ENCODE measurements at regions not wholly inside any gene's neighbourhood (a gene's known extent, or its start where the extent isn't known, plus 50 kb on each side); places are given as distances from the start of the nearest gene placed in this dataset.

GRCh38 chr5:102700120-102700831 is 54.8 kb upstream of the PAM start:
- H3K36me3 ChIP-seq (ENCODE audit: control insufficient read depth in 2 of 2, extremely low read depth in 1 of 2, insufficient read depth in 2 of 2, low read length in 2 of 2): no peaks in the 10 kb centered on the region
- no peak overlapping the region for H3K4me2 ChIP-seq (ENCODE audit: insufficient read depth, low read length)
- no peak for TF ChIP-seq POLR2A (IDR thresholded peaks at IDR 0.05; ENCODE audit: low read depth, low read length)
- no peak for TF ChIP-seq FOS (IDR thresholded peaks at IDR 0.05; ENCODE audit: borderline replicate concordance, insufficient read depth, low read length)
- TF ChIP-seq MYC (IDR thresholded peaks at IDR 0.05; ENCODE audit: low read depth, low read length): no peak
- no peak for TF ChIP-seq JUN (IDR thresholded peaks at IDR 0.05; ENCODE audit: borderline replicate concordance, insufficient read depth, insufficient read length, low read depth)
- no peak for TF ChIP-seq EZH2 (IDR thresholded peaks at IDR 0.05; ENCODE audit: borderline replicate concordance, low read depth, low read length, severe bottlenecking)
- TF ChIP-seq GATA2 (IDR thresholded peaks at IDR 0.05; ENCODE audit: insufficient read depth, insufficient read length, low read depth, low read length): no peak
- TF ChIP-seq POLR2AphosphoS5 (IDR thresholded peaks at IDR 0.05; ENCODE audit: insufficient read depth, low read depth, low read length): no peak
- TF ChIP-seq, protein P1, sequence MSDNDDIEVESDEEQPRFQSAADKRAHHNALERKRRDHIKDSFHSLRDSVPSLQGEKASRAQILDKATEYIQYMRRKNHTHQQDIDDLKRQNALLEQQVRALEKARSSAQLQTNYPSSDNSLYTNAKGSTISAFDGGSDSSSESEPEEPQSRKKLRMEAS (IDR thresholded peaks at IDR 0.05; ENCODE audit: insufficient read depth, insufficient read length): no peak
- TF ChIP-seq, protein P2, sequence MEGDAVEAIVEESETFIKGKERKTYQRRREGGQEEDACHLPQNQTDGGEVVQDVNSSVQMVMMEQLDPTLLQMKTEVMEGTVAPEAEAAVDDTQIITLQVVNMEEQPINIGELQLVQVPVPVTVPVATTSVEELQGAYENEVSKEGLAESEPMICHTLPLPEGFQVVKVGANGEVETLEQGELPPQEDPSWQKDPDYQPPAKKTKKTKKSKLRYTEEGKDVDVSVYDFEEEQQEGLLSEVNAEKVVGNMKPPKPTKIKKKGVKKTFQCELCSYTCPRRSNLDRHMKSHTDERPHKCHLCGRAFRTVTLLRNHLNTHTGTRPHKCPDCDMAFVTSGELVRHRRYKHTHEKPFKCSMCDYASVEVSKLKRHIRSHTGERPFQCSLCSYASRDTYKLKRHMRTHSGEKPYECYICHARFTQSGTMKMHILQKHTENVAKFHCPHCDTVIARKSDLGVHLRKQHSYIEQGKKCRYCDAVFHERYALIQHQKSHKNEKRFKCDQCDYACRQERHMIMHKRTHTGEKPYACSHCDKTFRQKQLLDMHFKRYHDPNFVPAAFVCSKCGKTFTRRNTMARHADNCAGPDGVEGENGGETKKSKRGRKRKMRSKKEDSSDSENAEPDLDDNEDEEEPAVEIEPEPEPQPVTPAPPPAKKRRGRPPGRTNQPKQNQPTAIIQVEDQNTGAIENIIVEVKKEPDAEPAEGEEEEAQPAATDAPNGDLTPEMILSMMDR (IDR thresholded peaks at IDR 0.05; ENCODE audit: extremely low read depth in 1 of 2, insufficient read depth in 1 of 2, low read depth in 1 of 2, low read length in 2 of 2): no peak
- no peak overlapping the region for H3K4me3 ChIP-seq (replicated peaks in 1 of 3; ENCODE audit: insufficient read depth in 1 of 3, low read depth in 1 of 3, low read length in 3 of 3)
- no peak overlapping the region for H3K27ac ChIP-seq (ENCODE audit: insufficient read depth, low read depth, low read length)
- no peaks in the 10 kb centered on the region for H3K79me2 ChIP-seq (ENCODE audit: control insufficient read depth, insufficient read depth, low read length)
- dilution Hi-C loops (cut with MboI; ENCODE audit: extremely low pct_ligation_motif_present, low sequenced_read_pairs): no loop called here
- intact Hi-C loops (cut with micrococcal nuclease): no loop called here
- H4K20me1 ChIP-seq (replicated peaks; ENCODE audit: control insufficient read depth, extremely low read depth, insufficient read depth, low read length): no peaks in the 10 kb centered on the region
- no peaks in the 10 kb centered on the region for H3K9me3 ChIP-seq (replicated peaks; ENCODE audit: control insufficient read depth, insufficient read depth, low read length)
- no peak overlapping the region for H3K9ac ChIP-seq (replicated peaks; ENCODE audit: extremely low read depth, insufficient read depth, low read length)
- H3K4me1 ChIP-seq (ENCODE audit: control insufficient read depth, extremely low read depth, insufficient read depth, low read length): no peaks in the 10 kb centered on the region
- FAIRE-seq: no peak
- ChIA-PET POLR2A (no interaction called here), CTCF (interaction anchor here (0.7 to 2.6 kb wide), 4 partner anchors 11 to 80 kb away, joined by 3 to 9 read pairs (median 3); no protein-coding TSS in a partner anchor)
- H3K27me3 ChIP-seq (ENCODE audit: control insufficient read depth in 2 of 2, insufficient read depth in 2 of 2, low read length in 2 of 2): no peaks in the 10 kb centered on the region
- no TSS peak for BruUV-seq (replicated peaks)
- DNase-seq (ENCODE audit: low read depth, low spot score): no peak
- no peak overlapping the region for H2AFZ ChIP-seq (ENCODE audit: low read depth, low read length)
- no peaks in the 10 kb centered on the region for H3K9me1 ChIP-seq (replicated peaks; ENCODE audit: control insufficient read depth, extremely low read depth, insufficient read depth, low read length)
